Left ventricle myocardium inferior (tissue), 1 donor: ENCODE measurements at regions not wholly inside any gene's neighbourhood (a gene's known extent, or its start where the extent isn't known, plus 50 kb on each side); places are given as distances from the start of the nearest gene placed in this dataset.

Experiments
- DNase-seq: peaks from one replicate; pipeline ENCODE4 v3.0.0-alpha.2; 2020
- H3K27ac ChIP-seq: fragments of 200-600 bp; replicated peaks from 2 replicates; pipeline ENCODE4 v1.8.0; 2021
- H3K27me3 ChIP-seq: fragments of 200-600 bp; 2 replicates; pipeline ENCODE4 v1.8.0; 2021; ENCODE audit warnings: low read depth
- H3K36me3 ChIP-seq: fragments of 200-600 bp; 2 replicates; pipeline ENCODE4 v1.8.0; 2021
- H3K4me1 ChIP-seq: fragments of 200-600 bp; 2 replicates; pipeline ENCODE4 v1.8.0; 2021
- H3K4me3 ChIP-seq: fragments of 200-600 bp; 2 replicates; pipeline ENCODE4 v1.8.0; 2021; ENCODE audit warnings: mild to moderate bottlenecking, moderate library complexity
- H3K9me3 ChIP-seq: fragments of 200-600 bp; replicated peaks from 2 replicates; pipeline ENCODE4 v1.8.0; 2021
- intact Hi-C: fragments of 100-400 bp; cut with micrococcal nuclease; formaldehyde crosslinking; loops from one replicate; pipeline ENCODE4 v1.11.0; 2022
- TF ChIP-seq, protein P1 (sequence below): fragments of 200-600 bp; IDR thresholded peaks from 2 replicates; pipeline ENCODE4 v1.8.0; 2021; ENCODE audit warnings: antibody characterized with exemption, mild to moderate bottlenecking, borderline replicate concordance
- donor health status: DM: no; HTN: yes; CAD: no; lungs with severe emphysema.

DNA sequence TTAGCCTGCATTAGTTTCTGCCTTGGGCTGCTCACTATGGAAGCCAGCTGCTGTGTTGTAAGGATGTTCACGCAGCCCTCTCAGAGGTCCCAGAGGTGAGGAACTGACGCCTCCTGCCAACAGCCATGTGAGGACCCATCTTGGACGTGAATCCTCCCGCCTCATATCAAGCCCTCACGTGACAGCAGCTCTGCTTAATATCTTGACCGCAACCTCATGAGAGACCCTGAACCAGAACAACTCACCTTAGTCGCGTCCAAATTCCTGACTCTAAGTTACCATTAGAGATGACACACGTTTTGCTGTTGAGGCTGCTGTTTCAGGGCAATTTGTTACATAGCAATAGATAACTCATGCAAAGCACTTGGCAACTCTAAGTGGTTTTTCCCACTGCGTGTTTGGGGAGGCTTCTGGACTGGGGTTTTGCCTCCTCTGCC lies 97.7 kb downstream of the TMEM17 start:
- no peak for DNase-seq
- intact Hi-C loops = loop anchor here (10.0 kb wide), 1 partner anchor 213 kb away; the partner anchor contains the start of gene B3GNT2
- peaks cover 40% of the 10 kb centered on the region for H3K4me1 ChIP-seq
- H3K36me3 ChIP-seq = no peaks in the 10 kb centered on the region
- H3K27ac ChIP-seq = no peak overlapping the region
- H3K9me3 ChIP-seq = no peaks in the 10 kb centered on the region
- H3K27me3 ChIP-seq = no peaks in the 10 kb centered on the region
- TF ChIP-seq, protein P1, sequence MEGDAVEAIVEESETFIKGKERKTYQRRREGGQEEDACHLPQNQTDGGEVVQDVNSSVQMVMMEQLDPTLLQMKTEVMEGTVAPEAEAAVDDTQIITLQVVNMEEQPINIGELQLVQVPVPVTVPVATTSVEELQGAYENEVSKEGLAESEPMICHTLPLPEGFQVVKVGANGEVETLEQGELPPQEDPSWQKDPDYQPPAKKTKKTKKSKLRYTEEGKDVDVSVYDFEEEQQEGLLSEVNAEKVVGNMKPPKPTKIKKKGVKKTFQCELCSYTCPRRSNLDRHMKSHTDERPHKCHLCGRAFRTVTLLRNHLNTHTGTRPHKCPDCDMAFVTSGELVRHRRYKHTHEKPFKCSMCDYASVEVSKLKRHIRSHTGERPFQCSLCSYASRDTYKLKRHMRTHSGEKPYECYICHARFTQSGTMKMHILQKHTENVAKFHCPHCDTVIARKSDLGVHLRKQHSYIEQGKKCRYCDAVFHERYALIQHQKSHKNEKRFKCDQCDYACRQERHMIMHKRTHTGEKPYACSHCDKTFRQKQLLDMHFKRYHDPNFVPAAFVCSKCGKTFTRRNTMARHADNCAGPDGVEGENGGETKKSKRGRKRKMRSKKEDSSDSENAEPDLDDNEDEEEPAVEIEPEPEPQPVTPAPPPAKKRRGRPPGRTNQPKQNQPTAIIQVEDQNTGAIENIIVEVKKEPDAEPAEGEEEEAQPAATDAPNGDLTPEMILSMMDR = no peak
- H3K4me3 ChIP-seq = no peak overlapping the region

DNA sequence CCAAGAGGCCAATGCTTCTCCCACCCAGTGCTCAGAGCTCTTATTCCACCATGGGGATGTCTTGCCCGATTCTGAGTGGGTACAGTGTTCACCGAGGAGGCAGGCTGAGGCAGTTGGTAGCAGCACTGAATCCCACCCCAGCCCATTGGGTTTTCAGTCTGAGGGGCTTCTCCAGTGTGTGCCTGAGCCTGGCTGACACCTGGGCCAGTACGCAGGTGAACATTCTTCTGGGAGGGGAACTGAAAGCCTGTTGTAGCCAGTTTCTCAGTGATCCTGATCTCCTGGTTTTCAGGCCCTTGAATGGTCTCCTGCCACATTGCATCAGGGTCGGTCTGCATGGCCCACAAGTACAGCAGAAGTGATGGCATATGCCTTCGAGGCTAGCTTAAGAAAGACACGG lies 98.2 kb downstream of the TMEM17 start:
- intact Hi-C loops = loop anchor here (10.0 kb wide), 1 partner anchor 213 kb away; the partner anchor contains the start of gene B3GNT2

GRCh38 chr2:62407401-62407800 lies 98.6 kb downstream of the TMEM17 start:
- H3K27me3 ChIP-seq = no peaks in the 10 kb centered on the region
- DNase-seq = no peak
- peaks cover 40% of the 10 kb centered on the region for H3K4me1 ChIP-seq
- H3K36me3 ChIP-seq = no peaks in the 10 kb centered on the region
- TF ChIP-seq, protein P1 = no peak
- intact Hi-C loops = loop anchor here (10.0 kb wide), 1 partner anchor 213 kb away; the partner anchor contains the start of gene B3GNT2
- H3K9me3 ChIP-seq = no peaks in the 10 kb centered on the region
- no peak overlapping the region for H3K27ac ChIP-seq
- no peak overlapping the region for H3K4me3 ChIP-seq

More for the DNA sequence above, 98.2 kb downstream of the TMEM17 start:
- no peak for DNase-seq
- TF ChIP-seq, protein P1 = no peak
- Histone ChIP-seq H3K27ac (no peak overlapping the region), H3K27me3 (no peaks in the 10 kb centered on the region), H3K36me3 (no peaks in the 10 kb centered on the region), H3K4me1 (peaks cover 40% of the 10 kb centered on the region), H3K4me3 (no peak overlapping the region), H3K9me3 (no peaks in the 10 kb centered on the region)

DNA sequence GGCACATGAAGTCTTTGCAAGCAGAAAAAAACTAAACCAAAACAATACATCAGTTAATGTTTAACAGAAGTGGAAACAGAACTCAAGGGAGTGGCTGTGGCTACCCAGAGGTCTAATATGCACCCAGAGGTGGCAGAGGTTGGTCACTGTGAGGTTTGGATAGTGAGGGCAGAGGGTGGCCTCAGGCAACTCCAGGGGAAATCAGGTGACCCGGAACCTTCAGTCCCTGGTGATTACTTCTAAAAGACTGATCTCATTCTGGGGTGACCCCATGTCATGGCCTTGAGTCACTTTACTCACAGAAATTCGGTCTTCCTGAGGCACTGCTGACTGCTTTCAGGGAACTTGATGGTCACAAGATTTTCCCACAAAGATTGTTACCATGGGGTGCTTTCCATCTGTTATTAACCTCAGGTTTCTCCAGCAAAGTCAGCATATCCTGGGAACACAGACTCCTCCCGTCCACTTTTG lies 99.4 kb downstream of the TMEM17 start:
- DNase-seq = no peak
- peaks cover 36% of the 10 kb centered on the region for H3K4me1 ChIP-seq
- H3K9me3 ChIP-seq = no peaks in the 10 kb centered on the region
- TF ChIP-seq, protein P1 = no peak
- H3K36me3 ChIP-seq = no peaks in the 10 kb centered on the region
- H3K27me3 ChIP-seq = no peaks in the 10 kb centered on the region
- H3K27ac ChIP-seq = no peak overlapping the region
- intact Hi-C loops = loop anchor here (10.0 kb wide), 1 partner anchor 212 kb away; the partner anchor contains the start of gene B3GNT2
- H3K4me3 ChIP-seq = no peak overlapping the region

DNA sequence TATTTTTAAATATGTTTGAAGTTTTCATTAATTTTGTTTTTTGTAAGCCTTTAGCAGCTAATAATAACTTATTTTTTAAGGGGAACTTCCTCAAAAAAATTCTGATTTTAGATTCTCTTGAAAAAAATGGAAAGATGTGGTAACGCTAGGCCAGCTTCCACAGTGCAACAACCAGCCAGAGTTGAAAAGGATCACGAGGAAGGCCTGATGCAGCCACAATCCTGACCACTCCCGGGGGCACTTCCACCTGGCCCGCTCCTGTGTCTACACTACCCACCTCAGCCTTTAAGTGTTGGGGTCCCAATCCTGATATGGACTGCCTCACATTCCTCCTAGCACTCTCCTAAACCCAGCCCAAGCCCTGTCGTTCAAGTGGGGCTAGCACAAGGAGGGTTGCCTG lies 101.1 kb downstream of the TMEM17 start:
- no peak overlapping the region for H3K27ac ChIP-seq
- intact Hi-C loops = loop anchor here (10.0 kb wide), 1 partner anchor 210 kb away; the partner anchor contains the start of gene B3GNT2

More for the DNA sequence above, 101.1 kb downstream of the TMEM17 start:
- no peak overlapping the region for H3K4me3 ChIP-seq
- H3K36me3 ChIP-seq = no peaks in the 10 kb centered on the region
- peaks cover 19% of the 10 kb centered on the region for H3K4me1 ChIP-seq
- H3K9me3 ChIP-seq = no peaks in the 10 kb centered on the region
- no peaks in the 10 kb centered on the region for H3K27me3 ChIP-seq
- TF ChIP-seq, protein P1 = no peak
- DNase-seq = no peak
